GM12878 (cell line): ENCODE measurements at regions not wholly inside any gene's neighbourhood (a gene's known extent, or its start where the extent isn't known, plus 50 kb on each side); places are given as distances from the start of the nearest gene placed in this dataset.

Source experiments
- EP300 ChIP-seq, 2 experiments: fragments of 150-350 bp in 1 of 2; IDR thresholded peaks; 2 replicates each; pipeline ENCODE4 v1.6.1; 2011 to 2012; ENCODE audit warnings: low read depth in 2 of 2, low read length in 2 of 2, borderline replicate concordance in 1 of 2, improper control_type of control experiment in 1 of 2, inconsistent platforms in 1 of 2; ENCODE audit not compliant: control insufficient read depth in 1 of 2
- EZH2 ChIP-seq: IDR thresholded peaks from 2 replicates; pipeline ENCODE4 v1.6.1; 2012; ENCODE audit warnings: low read depth, mild to moderate bottlenecking, control low read depth, inconsistent platforms, low read length, borderline replicate concordance; ENCODE audit not compliant: control insufficient read depth
- LARP7 ChIP-seq: fragments of 450-650 bp; IDR thresholded peaks from 2 replicates; pipeline ENCODE4 v1.6.1; 2017; ENCODE audit warnings: mild to moderate bottlenecking
- POLR2AphosphoS5 ChIP-seq: IDR thresholded peaks from 2 replicates; pipeline ENCODE4 v1.6.1; 2011; ENCODE audit warnings: mild to moderate bottlenecking, low read length, inconsistent platforms
- RFX5 ChIP-seq: IDR thresholded peaks from 2 replicates; pipeline ENCODE4 v1.6.1; 2011; ENCODE audit warnings: low read depth, low read length, improper control_type of control experiment
- TF ChIP-seq, protein P1 (sequence below): IDR thresholded peaks from 2 replicates; pipeline ENCODE4 v1.6.1; 2012; ENCODE audit warnings: low read depth, low read length, improper control_type of control experiment

DNA sequence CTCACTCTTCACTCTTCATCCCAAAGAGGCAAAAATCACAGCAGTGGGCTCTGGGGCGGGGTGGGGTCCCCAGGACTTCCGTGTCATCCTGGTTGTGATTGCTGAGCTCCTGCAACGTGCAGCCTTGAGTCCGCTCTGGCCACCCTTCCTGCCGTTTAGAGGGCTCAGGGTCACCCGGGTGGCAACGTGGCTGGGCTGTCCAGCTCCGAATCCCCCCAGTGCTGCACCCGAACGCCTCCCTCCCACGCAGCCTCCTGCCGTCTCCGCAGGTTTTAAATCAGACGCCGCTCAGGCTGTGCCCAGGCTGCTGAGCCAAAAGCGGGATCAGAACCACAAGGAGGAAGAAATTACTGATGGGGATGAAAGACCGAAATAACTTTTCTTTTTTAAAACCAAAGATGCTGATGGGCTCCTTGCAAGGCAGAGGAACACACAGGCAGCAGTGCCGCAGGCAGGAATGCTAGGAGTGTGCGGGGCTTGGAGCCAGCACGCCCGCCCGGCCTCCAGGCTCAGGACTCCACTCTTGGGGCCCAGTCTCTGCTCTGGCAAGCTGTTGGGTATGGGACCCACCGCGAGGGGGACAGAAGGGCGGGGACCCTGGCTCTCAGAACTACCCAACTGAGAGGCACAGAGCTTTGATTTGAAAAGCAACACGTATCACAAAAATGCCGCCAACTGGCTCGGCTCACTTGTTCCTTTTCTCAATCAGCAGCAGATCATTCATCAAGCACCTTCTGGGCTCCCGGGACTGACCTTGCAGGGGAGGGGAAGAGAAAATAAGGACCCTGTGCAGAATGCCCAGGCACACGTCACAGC, 313.0 kb downstream of the CTTN start:
- TF ChIP-seq, protein P1, sequence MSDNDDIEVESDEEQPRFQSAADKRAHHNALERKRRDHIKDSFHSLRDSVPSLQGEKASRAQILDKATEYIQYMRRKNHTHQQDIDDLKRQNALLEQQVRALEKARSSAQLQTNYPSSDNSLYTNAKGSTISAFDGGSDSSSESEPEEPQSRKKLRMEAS, result no peak
- no peak for TF ChIP-seq EZH2
- TF ChIP-seq POLR2AphosphoS5, result no peak
- TF ChIP-seq LARP7, result no peak
- no peak for TF ChIP-seq RFX5
- no peak for TF ChIP-seq EP300 (IDR thresholded peaks at IDR 0.05; ENCODE audit: borderline replicate concordance in 1 of 2, control insufficient read depth in 1 of 2, low read depth in 2 of 2, low read length in 2 of 2)
